ENCODE measurements at regions not wholly inside any gene's neighbourhood (a gene's known extent, or its start where the extent isn't known, plus 50 kb on each side); places are given as distances from the start of the nearest gene placed in this dataset.

DNA sequence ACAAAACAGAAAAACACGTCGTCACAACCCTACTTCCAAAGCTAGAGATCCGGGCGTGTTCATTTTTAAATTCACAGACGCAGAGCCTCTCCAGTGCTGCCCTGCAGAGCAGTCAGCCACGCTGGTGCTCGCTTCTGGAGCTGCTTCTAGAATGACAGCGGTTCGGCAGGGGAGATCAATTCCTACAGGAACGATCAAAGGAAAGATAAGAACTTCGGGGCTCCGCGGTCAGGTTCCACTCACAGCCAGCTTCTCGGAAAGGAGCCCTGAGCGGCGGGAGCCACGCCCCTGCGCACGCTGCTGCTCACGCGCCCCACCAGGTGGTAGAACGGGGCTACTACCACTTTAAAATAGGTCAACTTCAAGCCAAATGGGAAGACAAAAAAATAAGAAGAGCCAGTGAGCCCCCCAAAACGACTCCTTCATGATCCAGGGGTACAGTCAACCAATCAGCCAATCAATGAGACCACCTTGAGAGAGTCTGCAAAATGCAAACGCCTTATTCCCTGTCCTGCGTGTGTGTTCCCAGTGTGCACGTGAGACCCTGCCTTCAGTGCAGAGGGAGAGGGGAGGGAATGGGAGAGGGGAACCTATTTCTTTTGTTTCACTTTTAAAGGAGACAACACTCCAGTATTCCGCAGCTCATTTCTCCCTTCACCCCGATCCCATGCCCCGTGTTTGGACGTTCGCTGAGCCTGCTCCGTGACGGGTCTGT, 209.7 kb downstream of the RBFOX3 start:
- no peak for TF ChIP-seq TEAD4 (IDR thresholded peaks at IDR 0.05)
- TF ChIP-seq EGR1 (IDR thresholded peaks at IDR 0.05), result no peak
- no peak for TF ChIP-seq TAF1 (IDR thresholded peaks at IDR 0.05; ENCODE audit: low read depth)
- TF ChIP-seq, protein P1, sequence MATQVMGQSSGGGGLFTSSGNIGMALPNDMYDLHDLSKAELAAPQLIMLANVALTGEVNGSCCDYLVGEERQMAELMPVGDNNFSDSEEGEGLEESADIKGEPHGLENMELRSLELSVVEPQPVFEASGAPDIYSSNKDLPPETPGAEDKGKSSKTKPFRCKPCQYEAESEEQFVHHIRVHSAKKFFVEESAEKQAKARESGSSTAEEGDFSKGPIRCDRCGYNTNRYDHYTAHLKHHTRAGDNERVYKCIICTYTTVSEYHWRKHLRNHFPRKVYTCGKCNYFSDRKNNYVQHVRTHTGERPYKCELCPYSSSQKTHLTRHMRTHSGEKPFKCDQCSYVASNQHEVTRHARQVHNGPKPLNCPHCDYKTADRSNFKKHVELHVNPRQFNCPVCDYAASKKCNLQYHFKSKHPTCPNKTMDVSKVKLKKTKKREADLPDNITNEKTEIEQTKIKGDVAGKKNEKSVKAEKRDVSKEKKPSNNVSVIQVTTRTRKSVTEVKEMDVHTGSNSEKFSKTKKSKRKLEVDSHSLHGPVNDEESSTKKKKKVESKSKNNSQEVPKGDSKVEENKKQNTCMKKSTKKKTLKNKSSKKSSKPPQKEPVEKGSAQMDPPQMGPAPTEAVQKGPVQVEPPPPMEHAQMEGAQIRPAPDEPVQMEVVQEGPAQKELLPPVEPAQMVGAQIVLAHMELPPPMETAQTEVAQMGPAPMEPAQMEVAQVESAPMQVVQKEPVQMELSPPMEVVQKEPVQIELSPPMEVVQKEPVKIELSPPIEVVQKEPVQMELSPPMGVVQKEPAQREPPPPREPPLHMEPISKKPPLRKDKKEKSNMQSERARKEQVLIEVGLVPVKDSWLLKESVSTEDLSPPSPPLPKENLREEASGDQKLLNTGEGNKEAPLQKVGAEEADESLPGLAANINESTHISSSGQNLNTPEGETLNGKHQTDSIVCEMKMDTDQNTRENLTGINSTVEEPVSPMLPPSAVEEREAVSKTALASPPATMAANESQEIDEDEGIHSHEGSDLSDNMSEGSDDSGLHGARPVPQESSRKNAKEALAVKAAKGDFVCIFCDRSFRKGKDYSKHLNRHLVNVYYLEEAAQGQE (IDR thresholded peaks at IDR 0.05; ENCODE audit: low read depth), result no peak
- TF ChIP-seq CREB1 (IDR thresholded peaks at IDR 0.05; ENCODE audit: low read depth), result no peak
- no peak for TF ChIP-seq FOXM1 (IDR thresholded peaks at IDR 0.05; ENCODE audit: borderline replicate concordance, low read depth)
- peak; percentile 49 for TF ChIP-seq RAD21 (IDR thresholded peaks at IDR 0.05; ENCODE audit: low read depth)
- no peak for TF ChIP-seq CEBPB (IDR thresholded peaks at IDR 0.05)
- no peak for TF ChIP-seq YY1 (IDR thresholded peaks at IDR 0.05; ENCODE audit: low read depth)
- TF ChIP-seq EP300 (IDR thresholded peaks at IDR 0.05; ENCODE audit: borderline replicate concordance), result no peak
- TF ChIP-seq, protein P2, sequence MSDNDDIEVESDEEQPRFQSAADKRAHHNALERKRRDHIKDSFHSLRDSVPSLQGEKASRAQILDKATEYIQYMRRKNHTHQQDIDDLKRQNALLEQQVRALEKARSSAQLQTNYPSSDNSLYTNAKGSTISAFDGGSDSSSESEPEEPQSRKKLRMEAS (IDR thresholded peaks at IDR 0.05), result peak; percentile 50
- no peak for TF ChIP-seq TCF12 (IDR thresholded peaks at IDR 0.05; ENCODE audit: low read depth)
- TF ChIP-seq ZBTB7A (IDR thresholded peaks at IDR 0.05; ENCODE audit: low read depth), result no peak
- no peak for TF ChIP-seq NFIC (IDR thresholded peaks at IDR 0.05)
- TF ChIP-seq, protein P3, sequence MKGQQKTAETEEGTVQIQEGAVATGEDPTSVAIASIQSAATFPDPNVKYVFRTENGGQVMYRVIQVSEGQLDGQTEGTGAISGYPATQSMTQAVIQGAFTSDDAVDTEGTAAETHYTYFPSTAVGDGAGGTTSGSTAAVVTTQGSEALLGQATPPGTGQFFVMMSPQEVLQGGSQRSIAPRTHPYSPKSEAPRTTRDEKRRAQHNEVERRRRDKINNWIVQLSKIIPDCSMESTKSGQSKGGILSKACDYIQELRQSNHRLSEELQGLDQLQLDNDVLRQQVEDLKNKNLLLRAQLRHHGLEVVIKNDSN (IDR thresholded peaks at IDR 0.05), result no peak

DNA sequence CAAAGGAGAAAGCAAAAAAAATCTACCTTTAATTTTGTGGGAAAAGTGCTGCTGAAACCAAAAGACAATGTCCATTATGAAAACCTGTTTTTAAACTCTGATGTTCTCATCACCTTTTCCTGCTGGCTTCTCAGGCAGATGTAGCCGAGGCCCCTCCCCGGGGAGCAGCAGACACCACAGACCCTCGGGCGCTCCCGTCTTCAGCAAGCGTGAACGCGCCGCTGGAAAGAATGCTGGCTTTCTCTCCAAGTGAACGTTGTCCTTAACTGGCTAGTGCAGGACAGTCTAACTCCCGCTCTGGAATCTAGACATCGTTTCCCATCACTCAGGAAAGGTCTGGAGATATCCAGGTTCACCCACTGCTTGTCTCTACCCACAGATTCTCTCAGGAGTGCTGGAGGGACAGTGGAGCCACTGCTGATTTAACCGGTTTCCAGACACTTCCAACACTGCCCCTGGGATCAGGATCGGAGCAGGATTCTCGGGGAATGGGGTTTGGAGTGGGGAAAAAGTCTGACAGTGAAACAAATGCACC, 211.2 kb downstream of the RBFOX3 start:
- TF ChIP-seq EP300 (IDR thresholded peaks at IDR 0.05; ENCODE audit: borderline replicate concordance) (no peak), RAD21 (IDR thresholded peaks at IDR 0.05; ENCODE audit: low read depth) (no peak), EGR1 (IDR thresholded peaks at IDR 0.05) (no peak), TAF1 (IDR thresholded peaks at IDR 0.05; ENCODE audit: low read depth) (no peak), CREB1 (IDR thresholded peaks at IDR 0.05; ENCODE audit: low read depth) (no peak), FOXM1 (IDR thresholded peaks at IDR 0.05; ENCODE audit: borderline replicate concordance, low read depth) (no peak), NFIC (IDR thresholded peaks at IDR 0.05) (no peak), CEBPB (IDR thresholded peaks at IDR 0.05) (no peak), ZBTB7A (IDR thresholded peaks at IDR 0.05; ENCODE audit: low read depth) (no peak), YY1 (IDR thresholded peaks at IDR 0.05; ENCODE audit: low read depth) (no peak), TCF12 (IDR thresholded peaks at IDR 0.05; ENCODE audit: low read depth) (no peak), TEAD4 (IDR thresholded peaks at IDR 0.05) (no peak)
- TF ChIP-seq, protein P2 (IDR thresholded peaks at IDR 0.05), result no peak
- TF ChIP-seq, protein P3 (IDR thresholded peaks at IDR 0.05), result no peak
- TF ChIP-seq, protein P1 (IDR thresholded peaks at IDR 0.05; ENCODE audit: low read depth), result no peak

DNA sequence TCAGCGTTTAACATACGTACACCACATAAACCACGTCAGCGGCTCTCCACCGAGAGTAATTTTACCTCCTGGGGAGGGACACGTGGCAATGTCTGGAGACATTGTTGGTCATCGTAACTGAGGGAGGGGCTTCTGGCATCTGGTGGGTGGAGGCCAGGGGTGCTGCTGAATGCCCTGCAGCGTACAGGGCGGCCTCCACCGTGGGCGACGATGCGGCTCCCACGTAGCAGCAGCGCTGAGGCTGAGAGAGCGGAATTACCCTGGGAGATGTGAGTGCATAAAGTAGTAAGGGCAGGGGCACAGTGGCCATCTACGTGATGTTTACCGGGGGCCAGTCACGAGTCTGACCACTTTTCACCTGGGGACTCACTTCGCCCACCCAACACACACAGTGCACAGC, 212.4 kb downstream of the RBFOX3 start:
- TF ChIP-seq TCF12 (IDR thresholded peaks at IDR 0.05; ENCODE audit: low read depth) (no peak), CREB1 (IDR thresholded peaks at IDR 0.05; ENCODE audit: low read depth) (no peak), YY1 (IDR thresholded peaks at IDR 0.05; ENCODE audit: low read depth) (no peak), NFIC (IDR thresholded peaks at IDR 0.05) (no peak), TEAD4 (IDR thresholded peaks at IDR 0.05) (no peak), CEBPB (IDR thresholded peaks at IDR 0.05) (no peak), FOXM1 (IDR thresholded peaks at IDR 0.05; ENCODE audit: borderline replicate concordance, low read depth) (no peak), TAF1 (IDR thresholded peaks at IDR 0.05; ENCODE audit: low read depth) (no peak), RAD21 (IDR thresholded peaks at IDR 0.05; ENCODE audit: low read depth) (no peak), EGR1 (IDR thresholded peaks at IDR 0.05) (no peak), EP300 (IDR thresholded peaks at IDR 0.05; ENCODE audit: borderline replicate concordance) (no peak), ZBTB7A (IDR thresholded peaks at IDR 0.05; ENCODE audit: low read depth) (no peak)
- TF ChIP-seq, protein P2 (IDR thresholded peaks at IDR 0.05), result no peak
- TF ChIP-seq, protein P1 (IDR thresholded peaks at IDR 0.05; ENCODE audit: low read depth), result no peak
- TF ChIP-seq, protein P3 (IDR thresholded peaks at IDR 0.05), result no peak
